Loucy (cell line): ENCODE measurements at regions not wholly inside any gene's neighbourhood (a gene's known extent, or its start where the extent isn't known, plus 50 kb on each side); places are given as distances from the start of the nearest gene placed in this dataset.

ENCODE experiments used
- H2AFZ ChIP-seq: fragments of 200-600 bp; sonication (generic); 2 replicates; pipeline ENCODE4 v1.6.0; 2016; ENCODE audit warnings: antibody characterized with exemption, mild to moderate bottlenecking, low read length, moderate library complexity
- H3F3A ChIP-seq: fragments of 200-600 bp; 2 replicates; pipeline ENCODE4 v1.6.0; 2016; ENCODE audit warnings: antibody characterized with exemption, low read depth, mild to moderate bottlenecking
- H3K27me3 ChIP-seq: fragments of 200-600 bp; sonication (generic); 2 replicates; pipeline ENCODE4 v1.6.1; 2014; ENCODE audit warnings: low read length, mild to moderate bottlenecking; ENCODE audit not compliant: insufficient read depth, poor library complexity, severe bottlenecking
- H3K36me3 ChIP-seq: fragments of 200-600 bp; sonication (generic); 2 replicates; pipeline ENCODE4 v1.6.1; 2016; ENCODE audit warnings: low read length; ENCODE audit not compliant: insufficient read depth
- H3K4me1 ChIP-seq: fragments of 200-600 bp; sonication (generic); 2 replicates; pipeline ENCODE4 v1.5.1; 2014; ENCODE audit warnings: low read length, mild to moderate bottlenecking; ENCODE audit not compliant: insufficient read depth, poor library complexity, severe bottlenecking
- H3K4me2 ChIP-seq: fragments of 200-600 bp; sonication (generic); 2 replicates; pipeline ENCODE4 v1.6.0; 2014; ENCODE audit warnings: antibody characterized with exemption, low read length, low read depth, mild to moderate bottlenecking; ENCODE audit not compliant: poor library complexity, severe bottlenecking
- H3K4me3 ChIP-seq: fragments of 200-600 bp; sonication (generic); 2 replicates; pipeline ENCODE4 v1.5.1; 2014; ENCODE audit warnings: low read length, mild to moderate bottlenecking, mixed read lengths; ENCODE audit not compliant: poor library complexity, severe bottlenecking
- H3K79me2 ChIP-seq: fragments of 200-600 bp; sonication (generic); 2 replicates; pipeline ENCODE4 v1.6.1; 2014; ENCODE audit warnings: low read length; ENCODE audit not compliant: insufficient read depth
- H3K9ac ChIP-seq: fragments of 200-600 bp; sonication (generic); 2 replicates; pipeline ENCODE4 v1.6.0; 2014; ENCODE audit warnings: mild to moderate bottlenecking, low read depth, low read length, moderate library complexity; ENCODE audit not compliant: poor library complexity, severe bottlenecking
- H3K9me2 ChIP-seq: fragments of 200-600 bp; sonication (generic); replicated peaks from 2 replicates; pipeline ENCODE4 v1.6.1; 2016; ENCODE audit warnings: low read depth, low read length, mixed read lengths
- H3K9me3 ChIP-seq: fragments of 200-600 bp; sonication (generic); 2 replicates; pipeline ENCODE4 v1.6.1; 2014; ENCODE audit warnings: mild to moderate bottlenecking, antibody characterized with exemption, low read length, low read depth; ENCODE audit not compliant: insufficient read depth
- H4K20me1 ChIP-seq: fragments of 200-600 bp; sonication (generic); 2 replicates; pipeline ENCODE4 v1.6.0; 2014; ENCODE audit warnings: antibody characterized with exemption, low read length, mild to moderate bottlenecking; ENCODE audit not compliant: insufficient read depth, poor library complexity, severe bottlenecking
- CTCF ChIP-seq: fragments of 200-600 bp; sonication (generic); conservative IDR thresholded peaks from 2 replicates; pipeline ENCODE4 v1.5.1; 2014; ENCODE audit warnings: mild to moderate bottlenecking, antibody characterized with exemption, low read length
- EZH2phosphoT487 ChIP-seq: fragments of 200-600 bp; IDR thresholded peaks from 2 replicates; pipeline ENCODE4 v1.6.1; 2018; ENCODE audit warnings: antibody characterized with exemption, mild to moderate bottlenecking, moderate library complexity, borderline replicate concordance

- Histone ChIP-seq H3K9me3 (no peaks in the 10 kb centered on the region), H2AFZ (no peak overlapping the region), H3K36me3 (no peaks in the 10 kb centered on the region), H3K4me3 (no peak overlapping the region), H3K4me1 (no peaks in the 10 kb centered on the region), H3F3A (no peaks in the 10 kb centered on the region), H4K20me1 (no peaks in the 10 kb centered on the region), H3K4me2 (no peak overlapping the region), H3K9me2 (no peaks in the 10 kb centered on the region), H3K9ac (no peak overlapping the region), H3K79me2 (no peaks in the 10 kb centered on the region), H3K27me3 (no peaks in the 10 kb centered on the region)
- TF ChIP-seq CTCF (no peak), EZH2phosphoT487 (no peak)
Observed at GRCh38 chr11:46198245-46199240, 77.3 kb upstream of the PHF21A start.

GRCh38 chr11:46197421-46197820 lies 76.2 kb upstream of the PHF21A start:
- Histone ChIP-seq H3K79me2 (no peaks in the 10 kb centered on the region), H2AFZ (no peak overlapping the region)

GRCh38 chr11:46188017-46188416 lies 66.8 kb upstream of the PHF21A start:
- H2AFZ ChIP-seq: no peak overlapping the region
- no peaks in the 10 kb centered on the region for H3K4me1 ChIP-seq

More at GRCh38 chr11:46197421-46197820, 76.2 kb upstream of the PHF21A start:
- no peaks in the 10 kb centered on the region for H3K9me2 ChIP-seq
- H3K4me2 ChIP-seq: no peak overlapping the region
- H3K27me3 ChIP-seq: no peaks in the 10 kb centered on the region
- H3K4me1 ChIP-seq: no peaks in the 10 kb centered on the region
- no peaks in the 10 kb centered on the region for H4K20me1 ChIP-seq
- H3F3A ChIP-seq: no peaks in the 10 kb centered on the region
- no peaks in the 10 kb centered on the region for H3K36me3 ChIP-seq
- TF ChIP-seq EZH2phosphoT487 (no peak), CTCF (no peak)
- H3K9ac ChIP-seq: no peak overlapping the region
- no peak overlapping the region for H3K4me3 ChIP-seq
- no peaks in the 10 kb centered on the region for H3K9me3 ChIP-seq

More at GRCh38 chr11:46188017-46188416, 66.8 kb upstream of the PHF21A start:
- no peaks in the 10 kb centered on the region for H3K9me2 ChIP-seq
- no peaks in the 10 kb centered on the region for H3K79me2 ChIP-seq
- H3K4me3 ChIP-seq: no peak overlapping the region
- H3K4me2 ChIP-seq: no peak overlapping the region
- H3F3A ChIP-seq: no peaks in the 10 kb centered on the region
- H3K9ac ChIP-seq: no peak overlapping the region
- TF ChIP-seq CTCF: no peak
- TF ChIP-seq EZH2phosphoT487: no peak
- H3K9me3 ChIP-seq: no peaks in the 10 kb centered on the region
- no peaks in the 10 kb centered on the region for H3K36me3 ChIP-seq
- no peaks in the 10 kb centered on the region for H3K27me3 ChIP-seq
- no peaks in the 10 kb centered on the region for H4K20me1 ChIP-seq
